Activated CD8-positive, alpha-beta T cell treated with anti-CD3 and anti-CD28 coated beads for 36 hours (primary cell): ENCODE measurements at regions not wholly inside any gene's neighbourhood (a gene's known extent, or its start where the extent isn't known, plus 50 kb on each side); places are given as distances from the start of the nearest gene placed in this dataset.

Experiments
- ATAC-seq: fragments of 200-7000 bp; cut with Tn5 transposase; one replicate; pipeline ENCODE4 v1.10.0; 2021; ENCODE audit warnings: mild to moderate bottlenecking, moderate library complexity
- CTCF ChIA-PET: fragments of 350-600 bp; sonication (Branson Sonifier 250); formaldehyde crosslinking; loops from one replicate; lab custom pipeline; 2021; ENCODE audit warnings: antibody characterized with exemption; lab: Charles Lee
- POLR2A ChIA-PET: fragments of 350-600 bp; sonication (Branson Sonifier 250); formaldehyde crosslinking; loops from one replicate; lab custom pipeline; 2021; ENCODE audit warnings: antibody characterized with exemption; lab: Charles Lee
- DNase-seq: peaks from one replicate; pipeline ENCODE4 v3.0.0-alpha.2; 2020
- H3K27ac Mint-ChIP-seq: one replicate; pipeline ENCODE4 v1.8.0; 2021; ENCODE audit warnings: mild to moderate bottlenecking, mixed read lengths
- H3K27me3 Mint-ChIP-seq: one replicate; pipeline ENCODE4 v1.8.0; 2021; ENCODE audit warnings: mixed read lengths
- H3K36me3 Mint-ChIP-seq: one replicate; pipeline ENCODE4 v1.8.0; 2021; ENCODE audit warnings: low read depth, mixed read lengths
- H3K4me1 Mint-ChIP-seq: one replicate; pipeline ENCODE4 v1.8.0; 2021; ENCODE audit warnings: low read depth, mixed read lengths
- H3K4me3 Mint-ChIP-seq: one replicate; pipeline ENCODE4 v1.8.0; 2021; ENCODE audit warnings: mild to moderate bottlenecking, moderate library complexity, mixed read lengths
- H3K9me3 Mint-ChIP-seq: one replicate; pipeline ENCODE4 v1.8.0; 2021; ENCODE audit warnings: mixed read lengths
- intact Hi-C: fragments of 100-400 bp; cut with micrococcal nuclease; formaldehyde crosslinking; loops from one replicate; pipeline ENCODE4 v1.10.0; 2022
- TF ChIP-seq, protein P1 (sequence below): fragments of 200-600 bp; IDR thresholded peaks from one replicate; pipeline ENCODE4 v1.8.0; 2022; ENCODE audit warnings: antibody characterized with exemption, mild to moderate bottlenecking

DNA sequence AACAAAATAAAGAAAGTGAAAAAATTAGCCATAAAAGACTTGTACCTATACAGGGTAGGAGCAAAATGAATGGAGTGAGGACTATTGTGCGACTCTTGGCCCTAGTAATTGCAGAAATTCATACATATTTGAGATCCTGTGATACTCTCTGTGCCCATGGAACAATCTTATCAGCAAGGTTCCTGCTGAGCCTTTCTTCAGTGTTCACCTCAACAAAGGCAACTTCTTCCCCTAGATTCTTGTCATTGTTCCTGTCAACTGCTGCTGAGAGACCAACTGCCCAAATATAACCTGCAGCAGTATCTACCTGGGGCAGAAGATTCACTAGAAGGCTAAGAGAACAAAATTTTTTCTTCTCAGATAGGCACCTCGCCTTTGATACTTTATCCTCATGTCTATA lies 187.4 kb downstream of the NEBL start:
- intact Hi-C loops = no loop called here
- Mint-ChIP-seq H3K36me3 (no peaks in the 10 kb centered on the region), H3K4me3 (no peak overlapping the region), H3K9me3 (peaks cover 6% of the 10 kb centered on the region), H3K27me3 (no peaks in the 10 kb centered on the region), H3K27ac (no peak overlapping the region), H3K4me1 (no peaks in the 10 kb centered on the region)
- CTCF ChIA-PET = no interaction called here
- no peak for DNase-seq
- ATAC-seq = no peak
- POLR2A ChIA-PET = no interaction called here
- TF ChIP-seq, protein P1, sequence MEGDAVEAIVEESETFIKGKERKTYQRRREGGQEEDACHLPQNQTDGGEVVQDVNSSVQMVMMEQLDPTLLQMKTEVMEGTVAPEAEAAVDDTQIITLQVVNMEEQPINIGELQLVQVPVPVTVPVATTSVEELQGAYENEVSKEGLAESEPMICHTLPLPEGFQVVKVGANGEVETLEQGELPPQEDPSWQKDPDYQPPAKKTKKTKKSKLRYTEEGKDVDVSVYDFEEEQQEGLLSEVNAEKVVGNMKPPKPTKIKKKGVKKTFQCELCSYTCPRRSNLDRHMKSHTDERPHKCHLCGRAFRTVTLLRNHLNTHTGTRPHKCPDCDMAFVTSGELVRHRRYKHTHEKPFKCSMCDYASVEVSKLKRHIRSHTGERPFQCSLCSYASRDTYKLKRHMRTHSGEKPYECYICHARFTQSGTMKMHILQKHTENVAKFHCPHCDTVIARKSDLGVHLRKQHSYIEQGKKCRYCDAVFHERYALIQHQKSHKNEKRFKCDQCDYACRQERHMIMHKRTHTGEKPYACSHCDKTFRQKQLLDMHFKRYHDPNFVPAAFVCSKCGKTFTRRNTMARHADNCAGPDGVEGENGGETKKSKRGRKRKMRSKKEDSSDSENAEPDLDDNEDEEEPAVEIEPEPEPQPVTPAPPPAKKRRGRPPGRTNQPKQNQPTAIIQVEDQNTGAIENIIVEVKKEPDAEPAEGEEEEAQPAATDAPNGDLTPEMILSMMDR = no peak

DNA sequence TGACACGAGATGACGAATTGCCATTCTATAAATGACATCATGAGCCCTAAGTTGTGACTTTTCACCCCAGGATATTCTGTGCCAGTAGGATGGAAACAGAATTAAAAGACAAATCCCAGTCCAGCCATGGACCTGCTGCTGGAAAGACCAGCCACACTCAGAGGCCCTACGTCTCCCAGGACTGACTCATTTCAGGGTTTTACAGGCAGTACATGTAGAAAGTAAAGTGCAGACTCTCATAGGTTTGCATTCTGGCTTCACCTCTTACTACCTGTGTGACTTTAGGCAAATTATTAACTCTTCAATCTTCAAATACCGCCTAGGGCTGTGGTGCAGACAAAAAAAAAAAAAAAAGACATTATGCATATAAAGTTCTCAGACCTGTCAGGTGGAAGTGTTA lies 188.8 kb downstream of the NEBL start:
- Mint-ChIP-seq H3K27ac (no peak overlapping the region), H3K4me1 (no peaks in the 10 kb centered on the region), H3K9me3 (peaks cover 9% of the 10 kb centered on the region), H3K36me3 (no peaks in the 10 kb centered on the region), H3K27me3 (no peaks in the 10 kb centered on the region), H3K4me3 (no peak overlapping the region)
- ChIA-PET CTCF (no interaction called here), POLR2A (no interaction called here)
- DNase-seq (no peak), ATAC-seq (no peak)
- TF ChIP-seq, protein P1 = no peak
- intact Hi-C loops = no loop called here

DNA sequence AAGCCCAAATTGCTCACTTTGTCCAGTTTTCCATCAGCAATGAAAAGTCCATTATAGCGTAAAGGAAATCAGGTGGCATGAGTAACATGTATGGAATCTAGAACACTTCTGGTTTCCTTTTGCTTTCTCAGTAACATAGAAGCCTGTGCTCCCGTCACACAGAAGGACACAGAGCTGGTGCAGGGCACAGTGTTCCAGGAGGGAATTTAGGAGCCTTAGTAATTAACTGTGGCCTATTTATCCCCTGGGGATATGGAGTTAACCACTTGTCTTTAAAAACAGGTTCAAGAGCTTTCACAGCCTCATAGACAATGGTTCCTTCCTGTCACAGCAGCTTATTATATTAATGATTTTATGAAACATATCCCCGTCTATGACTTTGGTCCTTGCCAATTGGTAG lies 189.9 kb downstream of the NEBL start:
- H3K36me3 Mint-ChIP-seq = no peaks in the 10 kb centered on the region
- ChIA-PET POLR2A (no interaction called here), CTCF (no interaction called here)
- H3K4me1 Mint-ChIP-seq = no peaks in the 10 kb centered on the region
- ATAC-seq (no peak), DNase-seq (no peak)
- no peaks in the 10 kb centered on the region for H3K27me3 Mint-ChIP-seq
- H3K27ac Mint-ChIP-seq = no peak overlapping the region
- TF ChIP-seq, protein P1 = no peak
- intact Hi-C loops = no loop called here
- no peak overlapping the region for H3K4me3 Mint-ChIP-seq
- peaks cover 10% of the 10 kb centered on the region for H3K9me3 Mint-ChIP-seq

DNA sequence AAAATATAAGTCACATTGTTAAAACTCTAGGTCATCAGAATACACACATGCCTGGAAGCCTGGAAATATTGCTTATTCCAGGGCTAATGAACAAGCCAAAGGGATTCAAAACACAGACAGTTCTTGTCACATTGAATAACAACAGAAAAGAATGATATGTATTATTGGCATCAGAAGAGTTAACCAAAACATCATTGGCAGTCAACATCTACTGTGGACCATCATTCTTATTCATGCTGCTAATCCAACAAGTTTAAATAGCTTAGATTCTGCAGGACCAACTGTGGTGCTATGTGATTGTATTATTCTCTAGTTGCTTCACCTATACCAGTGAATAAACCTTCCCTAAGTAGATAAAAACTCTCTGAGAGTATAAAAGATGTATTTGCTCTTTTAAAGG lies 198.3 kb downstream of the NEBL start:
- Mint-ChIP-seq H3K36me3 (no peaks in the 10 kb centered on the region), H3K9me3 (peaks cover 4% of the 10 kb centered on the region), H3K27ac (no peak overlapping the region), H3K4me1 (no peaks in the 10 kb centered on the region), H3K4me3 (no peak overlapping the region), H3K27me3 (no peaks in the 10 kb centered on the region)
- no peak for ATAC-seq
- ChIA-PET CTCF (no interaction called here), POLR2A (no interaction called here)
- TF ChIP-seq, protein P1 = no peak
- DNase-seq = no peak
- intact Hi-C loops = no loop called here

- no peak overlapping the region for H3K27ac Mint-ChIP-seq
- TF ChIP-seq, protein P1 = no peak
- no peak for ATAC-seq
These were observed 202.8 kb downstream of the NEBL start for GRCh38 chr10:20694296-20694695.

More at GRCh38 chr10:20694296-20694695, 202.8 kb downstream of the NEBL start:
- POLR2A ChIA-PET = no interaction called here
- H3K27me3 Mint-ChIP-seq = no peaks in the 10 kb centered on the region
- H3K4me1 Mint-ChIP-seq = no peaks in the 10 kb centered on the region
- H3K36me3 Mint-ChIP-seq = no peaks in the 10 kb centered on the region
- CTCF ChIA-PET = no interaction called here
- H3K9me3 Mint-ChIP-seq = no peaks in the 10 kb centered on the region
- H3K4me3 Mint-ChIP-seq = no peak overlapping the region
- DNase-seq = no peak
- intact Hi-C loops = no loop called here
